IMR-90 (cell line): ENCODE measurements at regions not wholly inside any gene's neighbourhood (a gene's known extent, or its start where the extent isn't known, plus 50 kb on each side); places are given as distances from the start of the nearest gene placed in this dataset.
A peak's percentile ranks its signal among the peaks of the same experiment; 100 is the strongest.

Experiments used
- ATAC-seq: fragments of 200-7000 bp; cut with Tn5 transposase; 2 replicates; pipeline ENCODE4 v1.9.1; 2020; ENCODE audit warnings: low read depth, mild to moderate bottlenecking, moderate library complexity
- BruUV-seq: library from RNA; stranded (reverse); fragments of 400-500 nt; replicated peaks from 2 replicates; lab custom pipeline; 2021; lab: Mats Ljungman, UMichigan
- CTCF ChIA-PET: fragments of 300-600 bp; formaldehyde crosslinking; extraction: SDS; loops from one replicate; lab custom pipeline; 2021; ENCODE audit warnings: antibody characterized with exemption; lab: Yijun Ruan, JAX
- POLR2A ChIA-PET: fragments of 300-600 bp; sonication (Branson Sonifier 250); formaldehyde crosslinking; loops from one replicate; lab custom pipeline; 2022; ENCODE audit warnings: antibody characterized with exemption; ENCODE audit not compliant: unreplicated experiment; lab: Charles Lee
- DNase-seq: peaks from one replicate; pipeline ENCODE4 v3.0.0; 2013
- H2AFZ ChIP-seq: replicated peaks from 2 replicates; pipeline ENCODE3; 2013; ENCODE audit warnings: low read length, mild to moderate bottlenecking; ENCODE audit not compliant: poor library complexity
- H2AK5ac ChIP-seq: 2 replicates; pipeline ENCODE4 v1.6.1; 2013; ENCODE audit warnings: low read depth, low read length, inconsistent platforms
- H2AK9ac ChIP-seq: replicated peaks from 2 replicates; pipeline ENCODE3; 2013; ENCODE audit warnings: mild to moderate bottlenecking, low read depth, low read length, moderate library complexity; ENCODE audit not compliant: poor library complexity
- H2BK120ac ChIP-seq: 2 replicates; pipeline ENCODE4 v1.6.1; 2013; ENCODE audit warnings: low read depth, low read length, inconsistent platforms
- H2BK15ac ChIP-seq: 3 replicates; pipeline ENCODE4 v1.6.1; 2013; ENCODE audit warnings: low read depth, low read length, inconsistent platforms
- H2BK20ac ChIP-seq: 2 replicates; pipeline ENCODE4 v1.6.1; 2013; ENCODE audit warnings: low read depth, mild to moderate bottlenecking, inconsistent platforms, low read length, moderate library complexity
- H2BK5ac ChIP-seq: 2 replicates; pipeline ENCODE4 v1.6.1; 2013; ENCODE audit warnings: mild to moderate bottlenecking, low read depth, low read length, inconsistent platforms; ENCODE audit not compliant: poor library complexity, severe bottlenecking
- H3K14ac ChIP-seq: replicated peaks from 2 replicates; pipeline ENCODE4 v1.6.1; 2013; ENCODE audit warnings: low read depth, low read length, inconsistent platforms
- H3K18ac ChIP-seq: 2 replicates; pipeline ENCODE4 v1.6.1; 2013; ENCODE audit warnings: low read depth, low read length, control low read depth
- H3K23ac ChIP-seq: 2 replicates; pipeline ENCODE4 v1.6.1; 2013; ENCODE audit warnings: low read depth, low read length, inconsistent platforms
- H3K27ac ChIP-seq: 2 replicates; pipeline ENCODE4 v1.5.1; 2013; ENCODE audit warnings: mild to moderate bottlenecking, control low read depth, low read length; ENCODE audit not compliant: insufficient read depth
- H3K27me3 ChIP-seq: 2 replicates; pipeline ENCODE4 v1.6.1; 2013; ENCODE audit warnings: low read length; ENCODE audit not compliant: control insufficient read depth, insufficient read depth
- H3K36me3 ChIP-seq: 2 replicates; pipeline ENCODE4 v1.6.1; 2013; ENCODE audit warnings: low read length, mixed read lengths; ENCODE audit not compliant: control insufficient read depth, insufficient read depth
- H3K4ac ChIP-seq: 2 replicates; pipeline ENCODE4 v1.6.1; 2013; ENCODE audit warnings: low read depth, low read length, inconsistent platforms
- H3K4me1 ChIP-seq: 2 replicates; pipeline ENCODE4 v1.6.1; 2013; ENCODE audit warnings: low read length, mixed read lengths; ENCODE audit not compliant: control insufficient read depth, insufficient read depth
- H3K4me2 ChIP-seq: 2 replicates; pipeline ENCODE4 v1.6.1; 2013; ENCODE audit warnings: low read depth, mild to moderate bottlenecking, control low read depth, low read length, moderate library complexity
- H3K4me3 ChIP-seq: 2 replicates; pipeline ENCODE4 v1.5.1; 2013; ENCODE audit warnings: low read depth, mild to moderate bottlenecking, control low read depth, low read length, moderate library complexity; ENCODE audit not compliant: insufficient read depth
- H3K56ac ChIP-seq: 2 replicates; pipeline ENCODE4 v1.6.1; 2013; ENCODE audit warnings: low read length, inconsistent platforms; ENCODE audit not compliant: insufficient read depth; ENCODE audit errors: extremely low read depth
- H3K79me1 ChIP-seq, 2 experiments: 2 replicates each; pipeline ENCODE4 v1.6.1; 2013; ENCODE audit warnings: low read length in 2 of 2, inconsistent platforms in 1 of 2, low read depth in 1 of 2
- H3K9ac ChIP-seq: 2 replicates; pipeline ENCODE4 v1.6.1; 2013; ENCODE audit warnings: low read depth, low read length, control low read depth
- H3K9me1 ChIP-seq: 2 replicates; pipeline ENCODE4 v1.6.1; 2013; ENCODE audit warnings: low read length, inconsistent platforms; ENCODE audit not compliant: insufficient read depth
- H3K9me3 ChIP-seq: 2 replicates; pipeline ENCODE4 v1.6.1; 2013; ENCODE audit warnings: low read length; ENCODE audit not compliant: control insufficient read depth, insufficient read depth
- H4K20me1 ChIP-seq: 2 replicates; pipeline ENCODE4 v1.6.1; 2013; ENCODE audit warnings: low read length, inconsistent platforms; ENCODE audit not compliant: insufficient read depth
- H4K5ac ChIP-seq: 2 replicates; pipeline ENCODE4 v1.6.1; 2013; ENCODE audit warnings: mild to moderate bottlenecking, low read depth, low read length, control low read depth
- H4K8ac ChIP-seq, 2 experiments: 2 replicates each; pipeline ENCODE4 v1.6.1; 2013; ENCODE audit warnings: low read depth in 2 of 2, low read length in 2 of 2, control low read depth in 1 of 2, inconsistent platforms in 1 of 2
- H4K91ac ChIP-seq: 2 replicates; pipeline ENCODE4 v1.6.1; 2013; ENCODE audit warnings: low read depth, low read length, inconsistent platforms; ENCODE audit not compliant: insufficient read depth
- BHLHE40 ChIP-seq: fragments of 150-350 bp; IDR thresholded peaks from 2 replicates; pipeline ENCODE4 v1.6.1; 2016; ENCODE audit warnings: mild to moderate bottlenecking, low read depth, low read length
- CEBPB ChIP-seq: IDR thresholded peaks from 2 replicates; pipeline ENCODE4 v1.6.1; 2012; ENCODE audit warnings: low read depth, low read length, improper control_type of control experiment
- CHD1 ChIP-seq: IDR thresholded peaks from 2 replicates; pipeline ENCODE4 v1.6.1; 2012; ENCODE audit warnings: low read depth, low read length, improper control_type of control experiment
- CTCF ChIP-seq: conservative IDR thresholded peaks from 2 replicates; pipeline ENCODE4 v1.5.1; 2012; ENCODE audit warnings: mild to moderate bottlenecking, low read depth, low read length, improper control_type of control experiment
- ELK1 ChIP-seq: fragments of 150-350 bp; IDR thresholded peaks from 2 replicates; pipeline ENCODE4 v1.6.1; 2016; ENCODE audit warnings: low read depth, mild to moderate bottlenecking, low read length, moderate library complexity, borderline replicate concordance
- FOS ChIP-seq: fragments of 150-350 bp; IDR thresholded peaks from 2 replicates; pipeline ENCODE4 v1.6.1; 2016; ENCODE audit warnings: low read depth, low read length
- MAFK ChIP-seq: IDR thresholded peaks from 2 replicates; pipeline ENCODE4 v1.6.1; 2012; ENCODE audit warnings: low read depth, low read length, improper control_type of control experiment
- MAZ ChIP-seq: IDR thresholded peaks from 2 replicates; pipeline ENCODE4 v1.6.1; 2012; ENCODE audit warnings: low read depth, mild to moderate bottlenecking, low read length, improper control_type of control experiment, moderate library complexity, borderline replicate concordance
- MXI1 ChIP-seq: IDR thresholded peaks from 2 replicates; pipeline ENCODE4 v1.6.1; 2012; ENCODE audit warnings: low read depth, mild to moderate bottlenecking, low read length, moderate library complexity, borderline replicate concordance
- NFE2L2 ChIP-seq: fragments of 150-350 bp; IDR thresholded peaks from 2 replicates; pipeline ENCODE4 v1.6.1; 2016; ENCODE audit warnings: low read depth, mild to moderate bottlenecking, low read length
- POLR2A ChIP-seq: IDR thresholded peaks from 2 replicates; pipeline ENCODE4 v1.6.1; 2012; ENCODE audit warnings: mild to moderate bottlenecking, low read depth, low read length
- RAD21 ChIP-seq: IDR thresholded peaks from 2 replicates; pipeline ENCODE4 v1.6.1; 2012; ENCODE audit warnings: low read length, improper control_type of control experiment
- RCOR1 ChIP-seq: IDR thresholded peaks from 2 replicates; pipeline ENCODE4 v1.6.1; 2012; ENCODE audit warnings: mild to moderate bottlenecking, low read length, improper control_type of control experiment; ENCODE audit not compliant: insufficient replicate concordance
- RFX5 ChIP-seq: IDR thresholded peaks from 2 replicates; pipeline ENCODE4 v1.8.0; 2012; ENCODE audit warnings: low read depth, mild to moderate bottlenecking, low read length, moderate library complexity
- SMC3 ChIP-seq: fragments of 150-350 bp; IDR thresholded peaks from 2 replicates; pipeline ENCODE4 v1.6.1; 2016; ENCODE audit warnings: low read depth, mild to moderate bottlenecking, antibody characterized with exemption, low read length, moderate library complexity
- USF2 ChIP-seq: fragments of 150-350 bp; IDR thresholded peaks from 2 replicates; pipeline ENCODE4 v1.6.1; 2017; ENCODE audit warnings: mild to moderate bottlenecking, antibody characterized with exemption, low read length, low read depth
- WGBS, 2 experiments: methylation state at CpG; one replicate each; pipeline versions ENCODE4 v1.1.5 to v1.1.7; 2013; ENCODE audit warnings: missing lambda C conversion rate in 2 of 2; ENCODE audit not compliant: insufficient read length in 1 of 2; ENCODE audit errors: extremely low coverage in 2 of 2; 5-methylcytosine and 5-hydroxymethylcytosine counted together
- dilution Hi-C: fragments of 300-500 bp; cut with HindIII; formaldehyde crosslinking; loops from one replicate; pipeline ENCODE4 v1.14.3; 2018; ENCODE audit warnings: low sequenced_read_pairs; ENCODE audit not compliant: unreplicated experiment
- in situ Hi-C: fragments of 300-500 bp; cut with MboI; formaldehyde crosslinking; loops from 3 replicates; pipeline ENCODE4 v1.14.3; 2019; ENCODE audit warnings: low sequenced_read_pairs, inconsistent platforms, mixed read lengths
- intact Hi-C: fragments of 100-400 bp; cut with micrococcal nuclease; formaldehyde crosslinking; loops from 2 replicates; pipeline ENCODE4 v1.10.0; 2022

- H3K79me1 ChIP-seq, result no peaks in the 10 kb centered on the region
- no peaks in the 10 kb centered on the region; the same call in 1 of the 2 replicates for H3K27me3 ChIP-seq
- H2AK9ac ChIP-seq, result no peak overlapping the region
- H3K9me3 ChIP-seq, result no peaks in the 10 kb centered on the region
- CTCF ChIA-PET, result no interaction called here
- no peak overlapping the region for H4K8ac ChIP-seq
- H3K4me3 ChIP-seq, result no peak overlapping the region
- no peak overlapping the region for H3K9ac ChIP-seq
- no peaks in the 10 kb centered on the region for H3K9me1 ChIP-seq
- no peak overlapping the region for H3K56ac ChIP-seq
- TF ChIP-seq POLR2A (no peak), CHD1 (no peak), CEBPB (no peak), CTCF (no peak), FOS (no peak), MAZ (no peak), ELK1 (no peak), RCOR1 (no peak), SMC3 (no peak), RAD21 (no peak), MAFK (no peak), USF2 (no peak), MXI1 (no peak), RFX5 (no peak), BHLHE40 (no peak), NFE2L2 (no peak)
- no TSS peak for BruUV-seq
- H4K91ac ChIP-seq, result no peak overlapping the region
- no peak overlapping the region for H2BK5ac ChIP-seq
- no peak overlapping the region for H2AK5ac ChIP-seq
- H3K14ac ChIP-seq, result no peak overlapping the region
- in situ Hi-C loops, result no loop called here
- H2BK15ac ChIP-seq, result no peak overlapping the region
- no peak overlapping the region for H3K18ac ChIP-seq
- H3K4me1 ChIP-seq, result no peaks in the 10 kb centered on the region
- no peak overlapping the region for H2BK120ac ChIP-seq
- H4K5ac ChIP-seq, result no peak overlapping the region
- dilution Hi-C loops, result no loop called here
- DNase-seq, result no peak
- H2AFZ ChIP-seq, result peak overlapping the region; percentile 19
- 69% methylated on average over 3 of the region's 11 CpGs; no CpG with 5 or more reads in 1 of the 2 experiments for WGBS, 2 experiments
- no peak overlapping the region for H2BK20ac ChIP-seq
- POLR2A ChIA-PET, result no interaction called here
- no peak for ATAC-seq
- no peak overlapping the region for H3K27ac ChIP-seq
- intact Hi-C loops, result no loop called here
- no peaks in the 10 kb centered on the region for H3K36me3 ChIP-seq
- H3K23ac ChIP-seq, result no peak overlapping the region
- no peaks in the 10 kb centered on the region for H4K20me1 ChIP-seq
- H3K4ac ChIP-seq, result no peak overlapping the region
- no peak overlapping the region for H3K4me2 ChIP-seq
Measured at GRCh38 chr2:122003196-122003940, 247.9 kb downstream of the TSN start.
